Activated CD8-positive, alpha-beta memory T cell treated with anti-CD3 and anti-CD28 coated beads, Interleukin-2, amount 50 U/mL, for 24 hours (primary cell): ENCODE measurements at regions not wholly inside any gene's neighbourhood (a gene's known extent, or its start where the extent isn't known, plus 50 kb on each side); places are given as distances from the start of the nearest gene placed in this dataset.

Experiments used
- DNase-seq: peaks from one replicate; pipeline ENCODE4 v3.0.0-alpha.2; 2020; ENCODE audit errors: extremely low read depth

DNA sequence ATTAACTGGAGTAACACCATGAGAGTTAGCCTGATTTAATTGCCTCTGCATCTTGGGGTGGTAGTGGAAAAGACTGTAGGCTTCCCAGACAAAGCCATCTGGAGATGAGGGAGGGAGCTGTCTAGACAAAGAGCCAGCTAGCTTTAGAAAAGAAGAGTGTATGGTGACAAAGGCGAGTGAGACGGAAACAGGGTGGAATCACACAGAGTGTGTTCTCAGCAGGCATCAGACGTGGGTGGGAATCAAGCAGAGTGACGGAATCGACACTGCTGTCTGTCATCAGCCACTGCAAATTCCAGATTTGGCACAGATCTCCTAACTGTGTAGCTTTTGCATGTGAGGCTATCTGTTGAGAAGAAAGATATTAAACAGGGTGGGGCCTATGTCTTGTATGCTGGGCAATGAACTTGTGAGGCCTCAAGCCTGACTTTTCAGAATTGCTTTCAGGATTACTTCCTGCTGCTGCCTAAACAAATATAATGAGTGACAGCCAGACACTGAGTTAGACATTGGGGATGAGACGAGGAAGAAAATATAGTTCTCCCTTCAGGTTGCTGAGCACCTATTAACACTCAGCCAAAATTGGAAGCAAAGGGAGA is 236.5 kb upstream of the GRIP1 start:
- no peak for DNase-seq

DNA sequence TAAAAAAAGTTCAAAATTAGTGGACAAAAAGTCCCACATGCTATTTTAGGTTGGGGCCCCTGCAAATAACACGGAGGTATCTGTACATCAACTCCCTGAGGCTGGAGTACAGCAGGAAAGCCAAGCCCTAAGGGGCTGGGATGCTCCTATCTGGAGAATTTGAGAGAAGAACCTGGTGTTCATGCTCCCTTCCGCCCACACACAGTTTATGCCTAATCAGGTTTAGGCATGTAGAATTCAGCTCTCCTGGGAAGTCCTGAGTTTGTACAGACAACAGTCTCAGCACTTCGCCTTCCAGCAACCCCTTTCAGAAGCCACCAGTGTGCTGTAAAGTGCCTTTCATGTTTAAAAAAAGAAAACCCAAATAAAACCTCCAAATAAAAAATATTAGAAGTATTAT is 237.3 kb upstream of the GRIP1 start:
- no peak for DNase-seq

DNA sequence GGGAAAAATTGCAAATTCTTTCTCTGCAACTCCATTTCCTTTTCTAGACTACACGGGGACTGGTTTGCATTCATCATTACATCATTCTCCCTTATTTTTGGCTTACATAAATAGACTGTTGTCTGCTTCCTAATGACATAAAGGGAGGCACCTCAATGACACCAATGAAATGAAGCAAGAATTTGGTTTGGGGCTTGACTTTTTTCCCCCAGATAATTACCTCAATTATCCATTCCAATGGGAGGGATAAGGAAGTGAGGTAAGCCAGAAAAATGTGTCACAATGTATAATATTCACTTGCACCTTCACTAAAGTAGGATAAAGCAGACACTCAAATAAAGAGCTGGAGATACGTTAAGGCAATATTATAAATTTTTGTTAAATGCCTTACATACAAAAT is 240.6 kb upstream of the GRIP1 start:
- DNase-seq: no peak

DNA sequence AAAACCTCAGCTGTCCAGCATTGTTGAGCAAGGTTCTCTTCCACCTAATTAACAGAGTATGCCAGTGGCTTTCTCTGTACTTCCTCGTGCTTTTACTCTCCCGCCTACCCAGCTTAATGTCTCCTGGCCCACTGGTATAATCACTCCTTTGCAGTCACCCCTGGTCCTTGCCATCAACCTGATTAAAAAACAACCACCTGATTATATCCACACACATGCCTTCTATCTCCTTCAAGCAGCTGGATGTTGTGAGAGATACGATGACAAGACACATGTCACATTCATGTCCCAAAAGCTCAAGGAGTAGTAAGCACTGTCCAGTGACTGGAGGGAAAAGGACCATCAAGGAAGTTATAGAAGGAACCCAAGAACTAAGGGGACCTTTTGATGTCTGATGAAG is 241.3 kb upstream of the GRIP1 start:
- no peak for DNase-seq

DNA sequence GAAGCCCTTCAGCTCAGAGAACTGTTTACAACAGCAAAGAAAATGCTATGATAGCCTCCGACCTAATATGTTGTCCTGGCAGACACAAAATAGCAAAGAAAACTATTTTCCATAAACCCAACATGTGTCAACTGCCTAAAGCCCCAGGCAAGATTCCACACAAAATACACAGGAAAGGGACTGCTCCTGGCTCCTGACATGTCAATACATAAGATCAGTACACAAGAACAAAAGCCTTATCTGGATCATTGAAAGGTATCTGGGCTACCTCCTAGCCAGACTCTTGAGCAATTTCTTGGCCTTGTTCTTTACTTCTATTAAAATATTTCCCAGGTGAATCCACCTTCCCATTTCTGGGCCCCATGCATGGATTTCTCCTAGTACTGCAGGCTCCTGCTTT is 242.3 kb upstream of the GRIP1 start:
- DNase-seq: no peak

DNA sequence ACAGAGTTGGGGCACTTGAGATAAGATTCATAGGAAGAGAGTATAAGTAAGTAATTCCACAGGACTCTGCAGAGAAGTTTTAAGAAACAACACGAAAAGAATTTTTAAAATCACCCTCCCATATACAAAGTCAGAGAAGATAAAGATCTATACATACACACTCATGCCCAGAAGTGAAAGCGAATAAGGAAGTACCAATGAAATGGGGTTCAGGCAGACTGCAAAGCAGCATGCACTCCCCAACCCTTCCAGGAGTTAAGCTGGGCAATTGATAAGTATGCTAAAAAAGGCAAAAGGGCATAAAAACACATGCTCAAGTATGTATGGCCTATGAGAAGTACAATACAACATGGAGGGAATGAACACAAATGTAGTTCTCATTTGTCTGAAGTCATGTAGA is 246.2 kb upstream of the GRIP1 start:
- no peak for DNase-seq

DNA sequence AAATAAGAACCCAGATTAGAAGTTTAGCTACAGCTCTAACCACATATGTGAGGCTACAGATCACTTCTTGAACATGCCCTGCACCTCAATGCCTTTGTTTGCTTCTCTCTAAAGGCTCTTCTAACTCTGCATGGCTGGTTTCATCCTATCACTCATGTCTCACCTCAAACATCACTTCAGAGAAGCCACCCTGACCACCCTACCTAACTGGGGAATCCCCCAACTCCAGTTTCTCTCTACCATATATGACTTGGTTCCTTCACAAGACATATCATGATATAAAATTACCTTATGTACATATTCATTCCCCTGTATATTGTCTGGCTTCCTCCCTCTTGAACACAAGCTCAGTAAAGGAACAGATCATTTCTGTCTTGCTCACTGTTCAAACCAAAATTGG is 250.2 kb upstream of the GRIP1 start:
- no peak for DNase-seq

DNA sequence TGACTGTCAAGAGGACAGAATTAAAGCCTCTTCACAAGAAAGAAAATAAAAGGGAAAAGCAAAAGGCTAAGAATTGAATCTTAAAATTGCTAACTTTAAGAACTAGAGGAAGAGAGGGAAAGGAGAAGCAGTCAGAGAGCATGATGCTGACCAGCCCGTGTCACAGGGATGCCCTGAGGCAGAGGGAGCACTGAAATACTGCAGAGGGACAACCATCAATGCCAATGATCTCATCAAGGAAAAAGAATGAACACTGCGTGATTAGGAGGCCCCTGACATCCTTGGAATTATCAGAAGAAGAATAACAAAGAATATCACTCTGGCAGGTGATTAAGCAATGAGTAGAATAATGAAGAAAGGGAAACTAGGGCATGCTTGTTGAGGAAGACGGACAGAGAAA is 252.2 kb upstream of the GRIP1 start:
- no peak for DNase-seq

DNA sequence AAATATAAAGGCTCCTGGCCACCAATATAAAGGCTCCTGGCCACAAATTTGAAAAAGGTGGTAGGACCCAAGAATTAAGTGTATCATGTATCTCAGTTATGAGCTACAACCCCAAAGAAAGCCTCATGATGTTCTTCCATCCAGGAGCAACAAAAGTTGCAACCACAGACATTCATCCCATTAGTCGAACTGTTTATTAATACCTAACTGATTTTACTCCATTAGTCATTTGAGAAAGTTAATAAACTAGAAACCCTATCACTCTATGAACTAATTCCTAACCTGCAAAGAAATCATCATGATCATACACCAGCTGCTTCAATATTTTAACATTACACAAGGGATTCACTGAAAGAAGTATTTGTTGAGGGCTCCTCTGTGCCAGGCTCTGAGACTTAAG is 253.2 kb upstream of the GRIP1 start:
- no peak for DNase-seq

DNA sequence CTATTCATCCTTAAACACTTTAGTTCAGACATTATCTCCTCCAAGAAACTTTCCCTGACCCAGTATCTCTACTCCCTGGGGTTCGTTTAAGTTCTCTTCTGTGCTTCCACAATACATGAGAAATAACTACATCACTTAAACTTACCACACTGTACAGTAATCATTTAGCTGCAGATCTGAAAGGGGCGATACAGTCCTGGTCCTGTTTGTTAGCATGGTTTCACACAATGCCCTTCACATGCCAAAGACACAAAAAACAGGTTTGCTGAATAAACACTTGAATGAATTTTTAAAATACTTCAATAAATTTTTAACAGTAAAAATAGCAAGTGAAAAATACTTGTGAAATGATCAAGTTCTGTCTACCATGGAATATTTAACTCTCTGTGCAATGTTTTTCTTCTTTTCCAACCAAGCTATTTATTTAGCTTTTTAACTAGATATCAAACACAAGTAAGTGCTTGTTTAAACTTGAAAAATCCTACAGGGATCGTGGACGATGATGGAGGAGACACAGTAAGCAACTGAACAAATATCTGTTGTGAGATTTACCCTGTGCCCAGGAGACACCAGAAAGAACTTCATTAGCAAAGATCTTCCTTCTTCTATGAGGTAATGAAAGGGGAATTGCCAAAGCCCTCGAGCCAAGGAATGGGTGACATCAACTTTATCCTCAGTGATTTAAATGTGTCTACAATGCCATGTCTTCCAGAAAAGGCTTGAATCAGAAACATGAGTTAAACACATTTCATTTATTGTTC is 255.6 kb upstream of the GRIP1 start:
- no peak for DNase-seq

DNA sequence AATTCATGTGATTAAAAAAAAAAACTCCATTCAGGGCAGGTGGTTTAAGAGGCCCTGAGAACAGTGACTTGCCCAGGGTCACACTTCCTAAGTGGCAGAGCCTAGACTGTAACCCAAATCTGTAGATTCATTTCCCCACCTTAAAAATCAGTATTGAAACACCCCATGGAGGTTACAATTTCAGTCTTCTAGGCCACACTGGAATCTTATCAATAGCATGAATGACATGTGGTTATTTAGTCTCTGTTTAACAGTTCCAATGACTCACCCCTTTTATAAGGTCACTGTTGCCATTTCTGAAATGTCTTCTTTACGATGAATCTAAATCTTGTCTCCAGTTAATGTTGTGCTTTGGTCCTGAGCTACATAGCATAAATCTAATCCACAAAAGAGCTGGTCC is 262.3 kb upstream of the GRIP1 start:
- DNase-seq: no peak

DNA sequence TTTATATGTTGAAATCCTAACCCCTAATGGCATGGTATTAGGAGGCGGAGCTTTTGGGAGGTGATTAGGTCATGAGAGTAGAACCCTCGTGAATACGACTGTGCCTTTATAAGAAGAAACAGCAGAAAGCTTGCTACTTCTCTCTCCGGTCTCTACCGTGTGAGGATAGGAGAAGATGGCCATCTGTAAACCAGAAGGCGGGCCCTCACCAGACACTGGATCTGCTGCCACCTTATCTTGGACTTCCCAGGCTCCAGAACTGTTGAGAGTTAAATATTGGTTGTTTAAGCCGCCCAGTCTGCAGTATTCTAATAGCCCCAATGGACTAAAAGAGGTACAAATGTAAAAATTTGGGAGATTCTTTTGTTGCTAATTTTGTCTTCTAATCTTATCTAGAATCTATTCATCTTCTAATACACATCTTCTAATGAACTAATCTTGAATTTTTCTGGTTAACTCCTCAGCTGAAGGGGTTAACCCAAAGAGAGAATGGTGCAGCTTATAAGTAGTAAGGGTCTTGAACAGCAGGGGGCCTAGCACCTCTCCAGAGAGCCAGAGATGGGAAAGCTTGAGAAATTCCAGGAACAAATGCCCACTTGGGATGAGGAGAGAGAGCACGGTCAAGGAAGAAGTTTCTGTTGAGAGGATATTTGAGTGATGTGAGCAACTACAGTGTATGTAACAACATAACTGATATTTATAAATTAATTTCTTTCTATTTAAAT is 264.0 kb upstream of the GRIP1 start:
- no peak for DNase-seq

DNA sequence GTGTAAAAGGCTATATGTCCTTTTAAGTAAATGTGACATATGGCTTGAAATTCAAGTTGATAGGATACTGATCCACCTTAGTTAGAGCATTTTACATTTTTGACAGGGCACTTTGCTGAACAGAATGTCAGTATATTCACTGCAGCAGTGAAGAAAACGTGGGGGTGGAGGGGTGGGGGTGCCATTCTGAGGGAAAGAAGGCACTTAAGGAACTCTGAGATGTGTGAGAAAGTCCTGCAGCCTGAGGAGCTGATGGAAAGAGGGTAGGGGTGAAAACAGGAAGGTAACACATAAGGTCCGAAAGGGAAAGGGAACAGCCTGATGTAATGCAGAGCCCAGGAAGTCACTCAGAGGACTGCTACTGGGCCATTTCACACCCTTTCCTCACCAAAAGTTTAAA is 265.5 kb upstream of the GRIP1 start:
- DNase-seq: no peak

DNA sequence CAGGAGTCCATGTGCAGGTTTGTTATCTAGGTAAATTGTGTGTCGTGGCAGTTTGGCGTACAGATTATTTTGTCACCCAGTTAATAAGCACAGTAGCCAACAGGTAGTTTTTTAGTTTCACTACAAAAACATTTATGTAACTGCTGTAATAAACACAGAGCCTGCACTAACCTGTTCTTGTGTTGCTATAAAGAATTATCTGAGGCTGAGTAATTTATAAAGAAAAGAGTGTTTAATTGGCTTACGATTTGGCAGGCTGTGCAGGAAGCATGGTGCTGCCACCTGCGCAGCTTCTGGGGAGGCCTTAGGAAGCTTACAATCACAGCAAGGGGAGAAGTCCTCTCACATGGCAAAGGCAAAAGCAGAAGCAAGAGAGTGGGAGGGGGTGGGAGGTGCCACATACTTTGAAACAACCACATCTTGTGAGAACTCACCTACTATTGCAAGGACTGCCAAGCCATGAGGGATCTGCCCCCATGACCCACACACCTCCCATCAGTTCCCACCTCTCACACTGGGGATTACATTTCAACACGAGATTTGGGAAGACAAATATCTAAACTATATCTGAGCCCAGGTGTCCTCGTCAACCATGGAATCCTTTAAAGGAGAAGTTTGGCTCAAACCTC is 266.4 kb upstream of the GRIP1 start:
- DNase-seq: no peak

DNA sequence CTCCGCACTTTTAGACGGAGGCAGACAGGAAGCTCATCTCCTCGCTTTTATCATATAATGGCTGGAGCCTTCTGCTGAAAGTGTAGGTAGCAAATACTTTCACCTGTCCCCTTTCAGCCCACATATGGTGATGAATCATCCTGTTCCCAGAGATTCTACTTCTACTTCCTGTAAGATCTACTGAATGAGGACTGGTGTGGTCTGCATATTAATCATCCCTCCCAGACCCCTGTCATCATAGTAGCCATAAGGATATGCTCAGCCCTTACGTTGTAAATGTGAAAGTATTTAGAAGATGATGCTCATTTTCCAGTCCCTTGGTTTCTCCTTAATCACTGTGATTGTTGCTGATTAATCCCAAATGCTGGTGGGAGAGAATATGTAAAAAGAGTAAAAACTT is 268.2 kb upstream of the GRIP1 start:
- DNase-seq: no peak

DNA sequence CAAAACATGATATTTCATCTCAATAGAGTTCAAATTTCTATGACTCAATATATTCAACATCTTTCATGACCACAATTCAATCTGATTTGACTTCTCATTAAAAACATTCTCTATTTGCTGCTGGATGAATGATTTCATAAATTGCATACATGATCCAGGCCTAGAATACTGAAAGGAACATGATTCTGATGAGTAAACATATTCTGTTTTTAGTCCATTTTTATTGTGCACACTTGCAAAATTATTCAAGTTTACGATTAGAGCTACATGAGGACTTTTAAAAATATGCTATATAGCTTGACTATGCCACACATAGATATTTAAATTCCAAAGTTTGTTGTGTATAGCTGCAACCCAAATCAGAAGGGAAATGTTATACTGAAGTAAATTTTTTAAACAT is 273.8 kb upstream of the GRIP1 start:
- no peak for DNase-seq

DNA sequence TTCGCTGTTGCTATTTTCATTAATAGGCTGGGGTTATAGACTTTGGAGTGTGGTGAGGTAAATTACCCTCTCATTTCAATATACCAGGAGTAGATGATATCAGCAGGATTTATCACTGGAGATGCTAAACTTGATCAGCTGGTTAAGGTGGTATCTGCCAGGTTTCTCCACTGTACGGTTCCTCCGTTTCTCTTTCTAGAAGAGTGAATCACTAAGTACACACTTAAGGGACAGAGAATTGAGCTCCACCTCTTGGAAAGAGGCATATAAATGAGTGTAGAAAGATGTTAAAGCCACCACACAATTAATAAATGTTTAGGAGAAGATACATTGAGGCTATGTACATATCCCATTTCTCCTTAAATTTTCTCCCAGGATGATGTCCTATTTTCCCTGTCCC is 277.4 kb upstream of the GRIP1 start:
- DNase-seq: no peak

DNA sequence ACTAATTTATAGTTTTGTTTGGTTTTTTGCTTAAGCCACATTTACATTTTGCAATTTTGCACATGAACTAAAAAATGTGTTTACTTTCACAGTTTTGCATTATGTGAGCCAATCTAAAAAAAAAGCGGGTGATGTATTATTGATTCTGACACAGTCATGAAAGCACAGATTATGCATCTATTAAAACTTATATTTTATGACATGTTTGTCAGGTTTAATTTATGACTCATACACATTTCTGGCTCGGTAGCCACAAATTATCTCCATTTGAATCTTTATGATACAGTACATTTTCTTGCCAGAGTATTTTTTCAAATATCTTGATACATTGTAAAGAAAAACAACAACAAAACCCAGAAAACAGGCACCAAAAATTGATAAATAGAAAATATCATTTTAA is 280.4 kb upstream of the GRIP1 start:
- no peak for DNase-seq

DNA sequence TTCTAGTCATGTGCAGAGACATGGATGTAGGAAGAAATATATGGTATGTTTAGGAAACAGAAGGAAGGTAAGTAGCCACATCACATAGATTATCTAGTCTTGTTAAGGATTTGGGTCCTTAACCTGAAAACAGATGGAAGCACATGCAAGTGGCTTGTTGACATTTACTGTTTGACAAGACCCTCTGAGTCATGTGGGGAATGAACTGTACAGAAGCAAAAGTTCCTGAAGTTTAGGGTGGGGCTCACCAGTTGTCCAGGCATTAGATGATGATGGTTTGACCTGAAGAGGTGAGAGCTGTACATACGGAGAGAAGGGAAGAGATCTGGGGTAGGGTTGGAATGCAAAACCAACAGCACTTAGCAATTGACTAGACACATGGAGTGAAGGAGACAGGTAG is 281.1 kb upstream of the GRIP1 start:
- no peak for DNase-seq

DNA sequence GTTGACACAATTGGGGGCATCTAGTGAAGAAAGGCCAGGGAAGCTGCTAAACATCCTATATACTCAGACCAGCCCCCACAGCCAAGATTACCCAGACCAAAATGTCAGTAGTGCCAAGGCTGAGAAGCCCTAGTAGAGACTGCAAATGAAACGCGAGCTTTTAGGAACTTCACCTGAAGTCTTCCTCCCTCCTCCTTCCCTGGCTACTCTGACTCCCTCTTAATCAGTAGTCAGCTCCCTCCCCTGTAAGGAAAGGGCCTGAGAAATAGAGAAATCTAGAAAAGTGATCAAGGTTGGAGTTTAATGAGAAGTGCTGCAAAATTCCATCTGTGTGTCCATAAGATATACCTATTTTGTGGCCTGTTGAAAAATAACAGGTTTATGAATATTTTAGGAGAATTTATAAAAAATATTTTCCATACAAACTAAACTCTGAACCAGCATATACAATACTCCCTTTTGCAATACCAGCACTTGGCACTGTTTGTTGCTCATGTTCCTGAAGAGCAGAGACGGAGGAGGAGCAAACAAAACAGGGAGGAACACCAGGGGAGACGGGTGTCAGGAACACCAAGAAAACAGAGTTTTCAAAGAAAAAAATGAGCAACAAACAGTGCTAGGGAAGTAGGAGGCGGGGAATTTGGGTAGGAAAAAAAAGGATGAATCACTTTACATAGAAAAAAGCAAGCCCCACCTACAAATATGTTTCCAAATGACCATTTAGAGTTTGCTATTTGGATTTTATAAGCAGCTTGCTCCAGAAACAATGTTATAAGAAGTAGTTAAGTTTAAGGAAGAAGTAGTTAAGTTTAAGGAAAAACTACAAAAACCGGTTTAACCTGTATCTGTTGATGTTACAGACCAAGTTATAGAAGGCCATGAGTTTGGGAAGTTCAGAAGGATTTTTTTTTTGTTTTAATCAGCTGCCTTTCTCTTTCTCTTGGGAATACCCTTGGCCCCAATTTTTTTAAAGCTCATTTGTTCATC is 282.1 kb upstream of the GRIP1 start:
- DNase-seq: no peak

DNA sequence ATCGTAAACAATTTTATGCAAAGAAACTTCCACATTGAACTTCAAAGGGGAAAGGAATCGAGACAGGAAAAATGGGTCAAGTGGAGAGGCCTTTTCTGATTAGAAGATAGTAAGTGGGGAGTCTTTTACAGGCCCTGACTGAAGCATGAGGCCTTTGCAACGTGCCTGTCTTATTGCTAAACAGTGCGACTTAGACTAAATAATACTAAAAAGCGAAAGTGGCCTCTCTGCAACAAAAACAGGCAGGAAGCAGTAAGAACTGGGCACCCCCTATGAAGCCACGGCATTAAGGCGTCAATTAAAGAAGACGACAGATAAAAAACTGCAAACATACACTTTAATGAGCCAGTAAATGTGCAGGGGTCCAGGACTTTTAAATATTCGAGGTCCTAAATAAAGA is 283.4 kb upstream of the GRIP1 start:
- no peak for DNase-seq

DNA sequence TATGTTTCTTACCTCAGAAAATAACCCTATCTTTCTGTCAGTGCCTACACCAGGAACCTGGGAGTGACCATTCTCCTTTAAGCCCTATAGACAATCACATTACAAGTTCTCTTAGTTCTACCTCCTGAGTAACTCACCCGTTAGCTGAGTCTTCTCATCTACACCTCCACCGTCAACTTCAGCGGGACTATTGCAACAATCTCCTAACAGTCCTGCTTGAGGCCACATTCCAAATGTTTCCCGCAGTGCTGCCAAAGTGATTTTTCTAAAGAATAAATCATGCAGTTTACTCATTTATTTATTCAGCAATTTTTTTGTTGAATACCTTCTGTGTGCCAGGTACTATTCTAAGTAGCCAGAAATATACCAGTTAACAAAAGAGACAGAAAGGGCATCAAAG is 285.0 kb upstream of the GRIP1 start:
- no peak for DNase-seq
